HG02981 (cell line): ENCODE measurements at regions not wholly inside any gene's neighbourhood (a gene's known extent, or its start where the extent isn't known, plus 50 kb on each side); places are given as distances from the start of the nearest gene placed in this dataset.
A peak's percentile ranks its signal among the peaks of the same experiment; 100 is the strongest.
"Not testable (repeated sequence)": the region's sequence is repeated elsewhere in the genome, so short reads cannot be mapped to it uniquely, and the experiment has no call there.

Experiments used
- ATAC-seq: cut with Tn5 transposase; IDR thresholded peaks from one replicate; pipeline ENCODE4 v1.9.1; 2021; ENCODE audit warnings: mild to moderate bottlenecking, moderate library complexity; ENCODE audit not compliant: unreplicated experiment

GRCh38 chr10:121690152-121690848 lies 92.1 kb upstream of the FGFR2 start:
- ATAC-seq = no peak

- ATAC-seq = no peak
Observed at GRCh38 chr10:121687095-121687813, 89.0 kb upstream of the FGFR2 start.

GRCh38 chr10:121684276-121684675 lies 86.0 kb upstream of the FGFR2 start:
- no peak for ATAC-seq

GRCh38 chr10:121683816-121684215 lies 85.6 kb upstream of the FGFR2 start:
- ATAC-seq = no peak

GRCh38 chr10:121683366-121683765 lies 85.1 kb upstream of the FGFR2 start:
- ATAC-seq = no peak

- ATAC-seq = no peak
Observed at GRCh38 chr10:121681997-121682687, 83.9 kb upstream of the FGFR2 start.

GRCh38 chr10:121680879-121681655 lies 82.8 kb upstream of the FGFR2 start:
- ATAC-seq = no peak

GRCh38 chr10:121679916-121680315 lies 81.7 kb upstream of the FGFR2 start:
- ATAC-seq = no peak

- peak; percentile 77 for ATAC-seq
Observed at GRCh38 chr10:121678631-121679174, 80.5 kb upstream of the FGFR2 start.

GRCh38 chr10:121677880-121678279 lies 79.6 kb upstream of the FGFR2 start:
- no peak for ATAC-seq

GRCh38 chr10:121675344-121675743 lies 77.1 kb upstream of the FGFR2 start:
- ATAC-seq = no peak

GRCh38 chr10:121674885-121675284 lies 76.6 kb upstream of the FGFR2 start:
- no peak for ATAC-seq

- ATAC-seq = no peak
Observed at GRCh38 chr10:121672733-121673132, 74.5 kb upstream of the FGFR2 start.

GRCh38 chr10:121669840-121670239 lies 71.6 kb upstream of the FGFR2 start:
- ATAC-seq = not testable (repeated sequence)

- no peak for ATAC-seq
Observed at GRCh38 chr10:121669028-121669374, 70.8 kb upstream of the FGFR2 start.

GRCh38 chr10:121668314-121669027 lies 70.2 kb upstream of the FGFR2 start:
- no peak for ATAC-seq

- no peak for ATAC-seq
Observed at GRCh38 chr10:121667948-121668313, 69.7 kb upstream of the FGFR2 start.

GRCh38 chr10:121665809-121666208 lies 67.6 kb upstream of the FGFR2 start:
- ATAC-seq = no peak

GRCh38 chr10:121664671-121665070 lies 66.4 kb upstream of the FGFR2 start:
- ATAC-seq = no peak
